Renal cortex interstitium (tissue), 11 donors: ENCODE measurements at regions not wholly inside any gene's neighbourhood (a gene's known extent, or its start where the extent isn't known, plus 50 kb on each side); places are given as distances from the start of the nearest gene placed in this dataset.

Experiments used
- DNase-seq, 11 donors: peaks; one replicate each; pipeline ENCODE4 v3.0.0-alpha.2; 2013; ENCODE audit warnings: low read depth in 9 of 11, low spot score in 4 of 11; ENCODE audit errors: extremely low read depth in 1 of 11

DNA sequence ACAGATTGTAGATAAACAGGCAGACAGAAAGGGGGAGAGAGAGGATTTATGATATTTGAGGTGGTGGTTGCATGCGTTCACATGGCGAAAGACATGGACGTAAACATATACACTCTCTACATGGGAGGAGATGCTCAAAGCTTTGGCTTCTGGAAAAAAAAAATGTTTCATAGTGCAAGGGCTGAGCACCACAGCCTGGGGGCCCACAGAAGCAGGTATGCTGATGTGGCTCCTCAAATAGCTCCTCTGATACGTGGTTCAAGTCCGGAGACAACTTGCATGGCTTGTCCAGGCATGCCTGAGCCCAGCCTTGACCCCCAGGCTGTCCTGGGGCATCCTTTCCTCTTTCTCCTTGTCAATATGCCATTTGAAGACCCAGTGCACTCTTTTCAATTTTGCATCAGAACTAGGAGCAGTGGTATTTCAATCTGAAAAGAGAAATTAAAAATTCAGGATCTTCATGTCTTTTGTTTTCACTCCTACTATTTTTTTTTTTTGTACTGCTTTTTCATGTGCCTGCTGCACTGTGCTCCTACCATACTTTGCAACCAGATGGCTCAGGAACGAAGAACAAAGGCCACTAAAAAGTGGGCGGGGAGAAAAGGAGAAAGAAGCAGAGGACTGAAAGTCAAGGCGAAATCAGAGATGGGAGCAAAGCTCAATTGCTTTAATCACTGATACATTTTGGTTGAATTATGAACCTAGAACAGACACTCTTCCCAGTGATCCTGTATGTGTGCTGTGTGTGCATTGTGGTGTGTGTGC is 495.7 kb upstream of the TCF4 start:
- DNase-seq, result peak in 1 of 11 donors; percentile 6

- DNase-seq, result peak in 10 of 11 donors; percentile 35 to 75 (median 58)
Measured at GRCh38 chr18:56083097-56083521, 495.1 kb upstream of the TCF4 start.

- DNase-seq, result no peak
Measured at GRCh38 chr18:56076723-56077122, 488.7 kb upstream of the TCF4 start.

GRCh38 chr18:56068701-56069100 is 480.7 kb upstream of the TCF4 start:
- no peak for DNase-seq

- peak in 9 of 11 donors; percentile 35 to 70 (median 50) for DNase-seq
Measured at GRCh38 chr18:56067969-56068671, 480.1 kb upstream of the TCF4 start.

DNA sequence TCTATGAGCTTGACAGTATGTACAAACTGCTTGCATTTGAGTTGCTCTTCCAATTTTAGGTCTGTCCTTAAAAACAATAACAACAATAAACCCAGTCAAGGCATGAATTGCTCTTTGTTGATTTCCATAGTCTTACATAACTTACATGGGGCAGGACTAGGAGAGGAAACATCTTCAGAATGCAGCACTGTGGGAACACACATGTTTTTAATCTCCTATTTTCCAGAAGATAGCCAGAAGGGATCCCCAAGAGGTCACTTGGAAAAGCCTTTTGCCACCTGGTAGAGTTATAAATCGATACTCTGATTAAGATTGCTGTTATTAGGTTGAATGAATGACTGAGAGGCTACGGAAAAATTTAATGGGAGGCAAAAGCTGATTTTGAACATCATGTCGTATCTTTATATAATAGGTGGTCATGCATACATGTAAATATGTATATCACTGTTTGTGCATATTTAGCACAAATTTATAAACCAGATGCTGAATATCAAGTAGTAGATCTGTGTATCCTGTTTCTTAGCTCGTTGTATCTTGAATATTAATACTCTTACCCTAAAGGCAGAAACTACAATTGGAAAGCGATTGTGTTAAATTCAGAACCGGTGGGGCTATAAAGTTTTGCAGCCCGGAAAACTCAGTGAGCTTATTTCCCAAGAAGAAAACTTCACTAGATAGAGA is 479.4 kb upstream of the TCF4 start:
- no peak for DNase-seq

DNA sequence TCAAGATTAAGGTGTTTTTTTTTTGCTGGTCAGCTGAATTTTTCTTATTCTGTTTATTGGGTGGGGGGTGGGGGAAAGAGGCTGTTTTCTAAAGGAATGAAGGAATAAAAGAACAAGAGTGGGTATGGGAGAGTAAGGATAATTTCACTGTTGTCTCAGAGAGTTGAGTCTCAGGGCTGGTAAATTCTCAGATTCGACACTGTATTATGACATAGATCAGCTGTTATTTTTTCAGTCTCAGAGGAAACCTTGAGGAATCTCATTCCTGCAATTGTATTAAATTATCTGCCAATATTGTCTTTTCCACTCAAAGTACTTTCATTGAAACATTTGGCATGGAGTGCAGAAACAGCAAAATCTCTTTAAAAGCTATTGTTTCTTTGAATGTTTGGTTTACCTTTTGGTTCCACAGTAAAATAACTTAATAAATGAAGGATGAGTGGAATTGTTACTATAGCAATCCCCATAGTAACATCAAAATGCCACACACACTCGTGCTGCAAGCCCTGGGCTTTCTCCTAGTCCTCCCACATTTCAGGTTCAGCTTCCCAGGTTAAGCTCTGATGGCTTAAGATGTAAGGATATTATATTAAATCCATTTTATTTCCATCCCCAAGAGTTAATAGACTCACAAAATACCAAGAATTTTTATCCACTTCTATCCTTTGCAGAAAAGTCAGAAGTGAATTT is 478.7 kb upstream of the TCF4 start:
- DNase-seq, result no peak

GRCh38 chr18:56065086-56065485 is 477.1 kb upstream of the TCF4 start:
- no peak for DNase-seq

DNA sequence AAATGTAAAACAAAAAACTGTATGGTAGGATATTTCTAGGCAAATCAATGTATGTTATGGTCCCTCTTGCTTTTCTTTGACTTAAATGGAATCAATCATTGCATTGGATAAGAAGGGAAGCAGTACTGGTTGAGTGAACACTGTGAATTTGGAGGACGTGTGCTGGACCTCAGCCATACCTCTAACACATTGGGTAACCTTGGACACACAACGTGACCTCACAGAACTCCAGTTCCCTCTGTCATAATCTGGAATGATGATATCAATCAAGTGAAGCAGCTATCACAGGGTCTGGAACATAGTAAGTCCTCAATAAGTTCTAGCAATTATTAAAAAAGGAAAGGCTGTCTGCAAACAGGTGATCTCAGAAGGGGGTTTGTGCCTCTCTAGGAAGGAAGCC is 474.9 kb upstream of the TCF4 start:
- no peak for DNase-seq

DNA sequence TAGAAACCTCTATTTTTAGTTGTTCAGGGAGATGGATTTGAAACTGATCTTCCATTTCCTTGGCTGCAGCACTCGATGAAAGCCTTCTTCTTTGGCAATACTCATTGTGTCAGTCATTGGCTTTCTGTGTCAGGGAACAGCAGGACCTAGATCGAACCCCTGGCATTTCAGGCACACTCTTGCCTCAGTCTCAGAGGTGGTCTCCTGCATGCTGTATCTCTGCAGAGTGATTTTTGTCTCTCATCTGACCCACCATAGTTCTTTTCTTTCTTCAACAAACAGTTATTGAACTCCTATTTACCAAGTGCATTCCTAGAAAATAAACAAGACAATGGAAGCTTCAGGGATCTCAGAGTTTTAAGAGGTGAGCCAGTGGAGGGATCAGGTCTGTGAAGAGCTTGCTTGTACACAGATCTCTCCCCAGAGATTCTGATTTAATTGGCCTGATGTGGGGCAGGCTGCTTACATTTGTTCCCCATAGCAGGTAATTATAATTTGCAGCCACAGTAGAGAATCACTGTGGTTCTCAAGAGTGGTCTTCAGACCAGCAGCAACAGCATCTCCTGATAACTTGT is 473.1 kb upstream of the TCF4 start:
- DNase-seq, result no peak

DNA sequence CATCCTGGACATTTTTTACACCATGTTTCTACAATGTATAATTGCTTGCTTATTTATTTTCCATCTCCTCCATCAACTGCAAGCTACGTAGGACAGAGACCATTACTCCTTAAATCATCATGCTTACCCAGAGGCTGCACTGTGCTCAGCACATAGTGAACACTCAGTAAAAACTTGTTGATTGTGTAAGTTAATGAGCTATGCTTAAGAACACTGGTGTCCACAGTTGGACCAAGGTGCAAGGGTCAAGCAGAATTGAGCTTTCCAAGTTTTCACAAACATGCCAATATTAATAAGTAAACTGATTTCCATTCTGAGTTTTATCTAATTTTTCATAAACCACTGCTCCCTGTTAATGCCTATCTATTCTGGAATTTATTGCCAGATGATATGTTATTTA is 464.2 kb upstream of the TCF4 start:
- DNase-seq, result no peak

GRCh38 chr18:56044239-56044638 is 456.2 kb upstream of the TCF4 start:
- DNase-seq, result no peak

DNA sequence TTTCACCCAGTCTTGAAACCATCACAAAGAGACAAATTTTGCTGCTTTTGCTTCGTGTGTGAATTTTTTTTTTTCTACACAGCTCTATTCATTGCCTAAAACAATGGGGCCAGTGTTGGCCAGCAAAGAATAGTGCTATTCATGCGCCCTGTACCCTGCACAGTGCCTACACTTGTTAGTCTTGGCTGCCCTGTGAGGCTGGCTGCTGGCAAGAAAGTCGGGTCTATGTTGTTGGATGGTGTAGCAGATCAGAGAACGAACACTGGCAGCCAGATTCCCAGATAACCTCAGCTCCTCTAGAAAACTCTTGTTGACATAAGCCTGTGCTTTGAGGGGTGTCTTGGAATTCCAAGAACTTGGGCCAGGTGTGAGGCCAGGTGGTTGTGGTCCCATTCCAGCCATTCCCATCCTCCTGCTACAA is 455.7 kb upstream of the TCF4 start:
- no peak for DNase-seq

GRCh38 chr18:56042915-56043536 is 455.0 kb upstream of the TCF4 start:
- DNase-seq, result no peak

GRCh38 chr18:56038171-56039030 is 450.4 kb upstream of the TCF4 start:
- no peak for DNase-seq

- DNase-seq, result no peak
Measured at GRCh38 chr18:56036741-56037140, 448.7 kb upstream of the TCF4 start.

DNA sequence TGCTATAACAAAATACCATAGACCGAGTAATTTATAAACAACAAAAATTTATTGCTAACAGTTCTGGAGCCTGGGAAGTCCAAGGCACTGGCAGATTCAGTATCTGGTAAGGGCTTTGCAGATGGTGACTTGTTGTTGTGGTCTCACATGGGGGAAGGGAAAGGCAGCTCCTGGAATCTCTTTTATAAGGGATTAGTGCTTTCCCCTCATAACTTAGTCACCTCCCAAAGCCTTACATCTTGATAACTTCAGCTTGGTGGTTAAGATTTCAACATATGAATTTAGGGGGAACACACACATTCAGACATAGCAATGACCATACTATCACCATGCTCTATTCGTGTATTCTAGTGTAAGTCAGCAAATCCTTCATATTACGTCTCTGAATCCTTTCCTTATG is 447.6 kb upstream of the TCF4 start:
- no peak for DNase-seq

GRCh38 chr18:56034949-56035348 is 447.0 kb upstream of the TCF4 start:
- no peak for DNase-seq
